ENCODE measurements at regions not wholly inside any gene's neighbourhood (a gene's known extent, or its start where the extent isn't known, plus 50 kb on each side); places are given as distances from the start of the nearest gene placed in this dataset.
A peak's percentile ranks its signal among the peaks of the same experiment; 100 is the strongest.

- POLR2A ChIA-PET, result no interaction called here
Measured at GRCh38 chr3:117549716-117550115, 840.1 kb downstream of the TUSC7 start.

DNA sequence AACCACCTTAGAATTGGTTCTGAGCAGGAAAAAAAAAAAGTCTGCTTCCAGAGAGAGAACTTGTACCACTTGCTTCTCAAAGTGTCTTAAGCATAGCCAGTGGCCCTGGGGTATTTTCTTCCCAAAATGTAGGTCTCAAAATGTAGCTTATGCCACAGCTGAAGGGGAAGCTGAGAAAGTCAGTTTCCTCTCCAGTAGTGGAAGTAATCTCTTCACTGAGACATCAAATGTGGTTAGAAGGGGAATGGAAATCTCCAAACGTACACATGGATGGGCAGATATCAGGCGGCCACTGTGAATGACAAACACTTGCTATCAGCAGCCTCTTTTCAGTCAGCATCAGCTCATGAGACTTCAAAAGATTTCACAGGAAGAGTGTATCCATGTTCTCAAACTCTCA, 841.2 kb downstream of the TUSC7 start:
- Mint-ChIP-seq H3K27me3 (no peaks in the 10 kb centered on the region), H3K9me3 (peaks cover 4% of the 10 kb centered on the region), H3K4me3 (no peak overlapping the region), H3K27ac (no peak overlapping the region), H3K4me1 (ENCODE audit: low read depth) (no peaks in the 10 kb centered on the region), H3K36me3 (ENCODE audit: low read depth) (no peaks in the 10 kb centered on the region)
- Histone ChIP-seq H3K4me3 (ENCODE audit: low read length) (no peak overlapping the region), H3K27me3 (ENCODE audit: control insufficient read depth in 1 of 2, insufficient read depth in 2 of 2, low read length in 2 of 2) (no peaks in the 10 kb centered on the region), H3K36me3 (ENCODE audit: insufficient read depth, low read length) (no peaks in the 10 kb centered on the region), H3K4me1 (ENCODE audit: insufficient read depth, low read length) (no peaks in the 10 kb centered on the region), H3K9me3 (ENCODE audit: control insufficient read depth in 1 of 2, insufficient read depth in 1 of 2, low read length in 2 of 2) (peaks cover 0 to 5% of the 10 kb centered on the region in 2 experiments), H3K27ac (ENCODE audit: low read depth in 1 of 2, low read length in 2 of 2) (no peak overlapping the region)
- intact Hi-C loops (cut with DNase I, micrococcal nuclease), result no loop called here
- ATAC-seq (ENCODE audit: poor library complexity) (no peak), DNase-seq (no peak)
- ChIA-PET POLR2A (no interaction called here), CTCF (no interaction called here)
- TF ChIP-seq, protein P1, sequence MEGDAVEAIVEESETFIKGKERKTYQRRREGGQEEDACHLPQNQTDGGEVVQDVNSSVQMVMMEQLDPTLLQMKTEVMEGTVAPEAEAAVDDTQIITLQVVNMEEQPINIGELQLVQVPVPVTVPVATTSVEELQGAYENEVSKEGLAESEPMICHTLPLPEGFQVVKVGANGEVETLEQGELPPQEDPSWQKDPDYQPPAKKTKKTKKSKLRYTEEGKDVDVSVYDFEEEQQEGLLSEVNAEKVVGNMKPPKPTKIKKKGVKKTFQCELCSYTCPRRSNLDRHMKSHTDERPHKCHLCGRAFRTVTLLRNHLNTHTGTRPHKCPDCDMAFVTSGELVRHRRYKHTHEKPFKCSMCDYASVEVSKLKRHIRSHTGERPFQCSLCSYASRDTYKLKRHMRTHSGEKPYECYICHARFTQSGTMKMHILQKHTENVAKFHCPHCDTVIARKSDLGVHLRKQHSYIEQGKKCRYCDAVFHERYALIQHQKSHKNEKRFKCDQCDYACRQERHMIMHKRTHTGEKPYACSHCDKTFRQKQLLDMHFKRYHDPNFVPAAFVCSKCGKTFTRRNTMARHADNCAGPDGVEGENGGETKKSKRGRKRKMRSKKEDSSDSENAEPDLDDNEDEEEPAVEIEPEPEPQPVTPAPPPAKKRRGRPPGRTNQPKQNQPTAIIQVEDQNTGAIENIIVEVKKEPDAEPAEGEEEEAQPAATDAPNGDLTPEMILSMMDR (IDR thresholded peaks at IDR 0.05), result no peak

More at GRCh38 chr3:117549716-117550115, 840.1 kb downstream of the TUSC7 start:
- intact Hi-C loops (cut with DNase I, micrococcal nuclease), result no loop called here
- H3K4me3 Mint-ChIP-seq, result no peak overlapping the region
- H3K9me3 Mint-ChIP-seq, result peaks cover 4% of the 10 kb centered on the region
- no peaks in the 10 kb centered on the region for H3K4me1 Mint-ChIP-seq (ENCODE audit: low read depth)
- Histone ChIP-seq H3K27me3 (ENCODE audit: control insufficient read depth in 1 of 2, insufficient read depth in 2 of 2, low read length in 2 of 2) (no peaks in the 10 kb centered on the region), H3K9me3 (ENCODE audit: control insufficient read depth in 1 of 2, insufficient read depth in 1 of 2, low read length in 2 of 2) (peaks cover 0 to 5% of the 10 kb centered on the region in 2 experiments), H3K36me3 (ENCODE audit: insufficient read depth, low read length) (no peaks in the 10 kb centered on the region), H3K4me3 (ENCODE audit: low read length) (no peak overlapping the region), H3K4me1 (ENCODE audit: insufficient read depth, low read length) (no peaks in the 10 kb centered on the region), H3K27ac (ENCODE audit: low read depth in 1 of 2, low read length in 2 of 2) (no peak overlapping the region)
- CTCF ChIA-PET, result no interaction called here
- H3K27me3 Mint-ChIP-seq, result no peaks in the 10 kb centered on the region
- ATAC-seq (ENCODE audit: poor library complexity), result no peak
- no peaks in the 10 kb centered on the region for H3K36me3 Mint-ChIP-seq (ENCODE audit: low read depth)
- no peak overlapping the region for H3K27ac Mint-ChIP-seq
- TF ChIP-seq, protein P1 (IDR thresholded peaks at IDR 0.05), result no peak
- DNase-seq, result no peak

DNA sequence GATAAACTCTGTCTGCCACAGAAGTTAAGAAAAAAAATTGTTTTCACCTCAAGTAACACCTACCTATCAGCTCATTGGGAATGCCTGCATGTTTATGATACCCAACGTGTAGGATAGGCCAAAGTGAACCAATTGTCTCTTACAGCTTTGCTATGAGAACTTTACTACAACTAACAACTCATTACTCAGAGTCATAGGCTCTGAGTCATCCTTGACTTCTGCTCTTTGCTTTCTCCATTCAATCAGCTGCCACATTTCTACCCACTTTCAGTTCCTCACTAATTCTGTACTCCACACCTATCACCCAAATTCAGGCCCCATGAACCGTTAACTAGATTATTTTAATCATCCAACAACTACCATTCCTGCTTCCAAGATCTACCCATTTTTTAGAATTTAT, 843.9 kb downstream of the TUSC7 start:
- Histone ChIP-seq H3K27me3 (ENCODE audit: control insufficient read depth in 1 of 2, insufficient read depth in 2 of 2, low read length in 2 of 2) (no peaks in the 10 kb centered on the region), H3K9me3 (ENCODE audit: control insufficient read depth in 1 of 2, insufficient read depth in 1 of 2, low read length in 2 of 2) (peaks cover 0 to 5% of the 10 kb centered on the region in 2 experiments), H3K4me3 (ENCODE audit: low read length) (no peak overlapping the region), H3K27ac (ENCODE audit: low read depth in 1 of 2, low read length in 2 of 2) (no peak overlapping the region), H3K36me3 (ENCODE audit: insufficient read depth, low read length) (no peaks in the 10 kb centered on the region), H3K4me1 (ENCODE audit: insufficient read depth, low read length) (no peaks in the 10 kb centered on the region)
- Mint-ChIP-seq H3K27me3 (no peaks in the 10 kb centered on the region), H3K4me1 (ENCODE audit: low read depth) (no peaks in the 10 kb centered on the region), H3K27ac (no peak overlapping the region), H3K4me3 (no peak overlapping the region), H3K36me3 (ENCODE audit: low read depth) (no peaks in the 10 kb centered on the region), H3K9me3 (peaks cover 13% of the 10 kb centered on the region)
- intact Hi-C loops (cut with DNase I, micrococcal nuclease), result no loop called here
- POLR2A ChIA-PET, result no interaction called here
- peak in 2 of 14 experiments; percentile 37 to 46 for DNase-seq
- no peak for ATAC-seq (ENCODE audit: poor library complexity)
- TF ChIP-seq, protein P1 (IDR thresholded peaks at IDR 0.05), result no peak
- CTCF ChIA-PET, result no interaction called here

Data from CD4-positive, alpha-beta T cell (primary cell).